Transverse colon (tissue), 4 donors: ENCODE measurements at regions not wholly inside any gene's neighbourhood (a gene's known extent, or its start where the extent isn't known, plus 50 kb on each side); places are given as distances from the start of the nearest gene placed in this dataset.

ENCODE experiments used
- CTCF ChIP-seq, 5 experiments: fragments of 200-600 bp in 3 of 5; fragments of 450-650 bp in 2 of 5; sonication (generic) in 3 of 5; IDR thresholded peaks; 1 replicate in 2 of 5; 2 replicates in 3 of 5; pipeline ENCODE4 v1.5.1; 2016 to 2017; ENCODE audit warnings: antibody characterized with exemption in 5 of 5, inconsistent platforms in 3 of 5, mild to moderate bottlenecking in 2 of 5, moderate library complexity in 1 of 5
- EP300 ChIP-seq: sonication (generic); formaldehyde crosslinking; IDR thresholded peaks from one replicate; pipeline ENCODE4 v1.6.1; 2017; ENCODE audit warnings: antibody characterized with exemption, low read depth
- POLR2A ChIP-seq: fragments of 450-650 bp; IDR thresholded peaks from one replicate; pipeline ENCODE4 v1.6.1; 2016; ENCODE audit warnings: antibody characterized with exemption, mild to moderate bottlenecking, moderate library complexity
- POLR2AphosphoS5 ChIP-seq, 3 donors: sonication (generic); formaldehyde crosslinking; IDR thresholded peaks; one replicate each; pipeline ENCODE4 v1.6.1; 2016; ENCODE audit warnings: antibody characterized with exemption in 3 of 3

- no peak for TF ChIP-seq CTCF (IDR thresholded peaks at IDR 0.05)
- no peak for TF ChIP-seq POLR2A
- TF ChIP-seq EP300 = no peak
- no peak for TF ChIP-seq POLR2AphosphoS5 (IDR thresholded peaks at IDR 0.05)
These were observed 334.1 kb upstream of the B3GALT2 start for GRCh38 chr1:193520472-193520871.
